ENCODE measurements at regions not wholly inside any gene's neighbourhood (a gene's known extent, or its start where the extent isn't known, plus 50 kb on each side); places are given as distances from the start of the nearest gene placed in this dataset.

DNA sequence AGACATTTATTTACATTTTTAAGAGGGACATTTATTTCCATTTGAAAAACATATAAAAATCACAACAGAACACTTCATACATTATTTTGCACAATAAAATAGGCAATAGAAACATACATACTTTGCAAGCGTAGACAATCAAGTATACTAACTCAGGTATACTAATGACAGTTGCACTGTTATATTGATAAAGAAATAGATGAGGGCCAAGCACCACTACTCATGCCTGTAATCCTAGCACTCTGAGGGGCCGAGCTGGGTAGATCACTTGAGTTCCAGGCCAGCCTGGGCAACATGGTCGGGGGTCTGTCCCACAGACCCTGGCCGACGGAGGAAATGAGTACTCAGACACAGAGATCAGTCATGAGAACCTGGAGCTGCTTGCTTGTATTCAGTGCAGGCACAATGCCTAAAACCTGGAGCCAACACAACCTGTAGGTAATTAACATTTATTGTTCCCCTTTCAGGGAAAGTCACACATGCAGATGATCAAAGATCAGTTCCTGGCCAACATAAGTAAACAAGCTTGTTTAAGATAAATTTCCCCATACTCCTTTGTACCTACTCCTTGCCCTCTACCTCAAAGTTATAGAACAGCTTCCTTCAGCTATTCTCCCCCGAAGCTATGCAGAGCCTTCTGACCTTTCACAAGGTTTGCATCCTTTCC is 1960.2 kb downstream of the SUCLG1 start:
- H3K9me1 ChIP-seq (ENCODE audit: control insufficient read depth, extremely low read depth, insufficient read depth, low read length): no peaks in the 10 kb centered on the region
- dilution Hi-C loops (cut with MboI; ENCODE audit: extremely low pct_ligation_motif_present, low sequenced_read_pairs): no loop called here
- no peaks in the 10 kb centered on the region for H3K27me3 ChIP-seq (ENCODE audit: control insufficient read depth, extremely low read depth, insufficient read depth, low read length)
- TF ChIP-seq, protein P1, sequence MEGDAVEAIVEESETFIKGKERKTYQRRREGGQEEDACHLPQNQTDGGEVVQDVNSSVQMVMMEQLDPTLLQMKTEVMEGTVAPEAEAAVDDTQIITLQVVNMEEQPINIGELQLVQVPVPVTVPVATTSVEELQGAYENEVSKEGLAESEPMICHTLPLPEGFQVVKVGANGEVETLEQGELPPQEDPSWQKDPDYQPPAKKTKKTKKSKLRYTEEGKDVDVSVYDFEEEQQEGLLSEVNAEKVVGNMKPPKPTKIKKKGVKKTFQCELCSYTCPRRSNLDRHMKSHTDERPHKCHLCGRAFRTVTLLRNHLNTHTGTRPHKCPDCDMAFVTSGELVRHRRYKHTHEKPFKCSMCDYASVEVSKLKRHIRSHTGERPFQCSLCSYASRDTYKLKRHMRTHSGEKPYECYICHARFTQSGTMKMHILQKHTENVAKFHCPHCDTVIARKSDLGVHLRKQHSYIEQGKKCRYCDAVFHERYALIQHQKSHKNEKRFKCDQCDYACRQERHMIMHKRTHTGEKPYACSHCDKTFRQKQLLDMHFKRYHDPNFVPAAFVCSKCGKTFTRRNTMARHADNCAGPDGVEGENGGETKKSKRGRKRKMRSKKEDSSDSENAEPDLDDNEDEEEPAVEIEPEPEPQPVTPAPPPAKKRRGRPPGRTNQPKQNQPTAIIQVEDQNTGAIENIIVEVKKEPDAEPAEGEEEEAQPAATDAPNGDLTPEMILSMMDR (optimal IDR thresholded peaks at IDR 0.05 in 1 of 3, IDR thresholded peaks at IDR 0.05 in 1 of 3, conservative IDR thresholded peaks at IDR 0.05 in 1 of 3; ENCODE audit: extremely low read depth in 1 of 3, insufficient read depth in 2 of 3, low read length in 3 of 3): no peak
- no peak for TF ChIP-seq EZH2 (IDR thresholded peaks at IDR 0.05; ENCODE audit: low read length)
- no peak overlapping the region for H2AFZ ChIP-seq (ENCODE audit: control insufficient read depth, low read length)
- H3K4me1 ChIP-seq (ENCODE audit: control insufficient read depth, extremely low read depth, insufficient read depth, low read length): no peaks in the 10 kb centered on the region
- H3K9me3 ChIP-seq (ENCODE audit: control insufficient read depth, low read depth, low read length): no peaks in the 10 kb centered on the region
- no peak overlapping the region for H3K4me2 ChIP-seq (ENCODE audit: control insufficient read depth, extremely low read depth, insufficient read depth, low read depth, low read length)
- H3K27ac ChIP-seq (ENCODE audit: control insufficient read depth, insufficient read depth, low read length): no peak overlapping the region
- no peaks in the 10 kb centered on the region for H3K36me3 ChIP-seq (ENCODE audit: control insufficient read depth in 2 of 2, extremely low read depth in 1 of 2, insufficient read depth in 2 of 2, low read length in 2 of 2)
- H3K4me3 ChIP-seq (ENCODE audit: control insufficient read depth in 2 of 3, extremely low read depth in 1 of 3, insufficient read depth in 2 of 3, low read depth in 1 of 3, low read length in 3 of 3): no peak overlapping the region
- DNase-seq (ENCODE audit: low read depth, low spot score): no peak
- no peak for FAIRE-seq
- no peaks in the 10 kb centered on the region for H4K20me1 ChIP-seq (ENCODE audit: control insufficient read depth, extremely low read depth, insufficient read depth, low read length)
- no peaks in the 10 kb centered on the region for H3K79me2 ChIP-seq (ENCODE audit: control insufficient read depth, insufficient read depth, low read length)
- no peak overlapping the region for H3K9ac ChIP-seq (ENCODE audit: control insufficient read depth, extremely low read depth, insufficient read depth, low read length)

DNA sequence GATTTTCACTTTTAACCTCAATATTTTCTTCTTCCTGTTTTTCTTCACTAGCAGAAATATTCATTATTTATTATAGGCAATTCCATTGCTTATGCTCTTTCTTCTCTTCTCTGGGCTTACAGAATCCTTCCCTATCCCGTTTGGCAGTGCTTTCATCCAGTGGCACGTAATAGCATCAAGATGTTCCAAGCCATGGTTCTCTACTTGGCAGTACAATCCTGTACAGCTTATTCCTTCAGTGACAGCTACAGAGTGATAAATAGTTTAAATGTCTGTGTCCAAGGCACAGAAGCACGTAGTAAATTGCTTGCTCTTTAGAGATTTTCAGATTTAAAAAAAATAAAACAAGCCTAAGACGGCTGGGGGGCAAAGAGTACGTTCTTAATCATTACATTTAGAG is 1964.3 kb downstream of the SUCLG1 start:
- H3K4me1 ChIP-seq (ENCODE audit: control insufficient read depth, extremely low read depth, insufficient read depth, low read length): no peaks in the 10 kb centered on the region
- DNase-seq (ENCODE audit: low read depth, low spot score): no peak
- H3K9me3 ChIP-seq (ENCODE audit: control insufficient read depth, low read depth, low read length): no peaks in the 10 kb centered on the region
- H3K9ac ChIP-seq (ENCODE audit: control insufficient read depth, extremely low read depth, insufficient read depth, low read length): no peak overlapping the region
- no peak overlapping the region for H3K4me2 ChIP-seq (ENCODE audit: control insufficient read depth, extremely low read depth, insufficient read depth, low read depth, low read length)
- no peaks in the 10 kb centered on the region for H3K36me3 ChIP-seq (ENCODE audit: control insufficient read depth in 2 of 2, extremely low read depth in 1 of 2, insufficient read depth in 2 of 2, low read length in 2 of 2)
- TF ChIP-seq EZH2 (IDR thresholded peaks at IDR 0.05; ENCODE audit: low read length): no peak
- TF ChIP-seq, protein P1 (optimal IDR thresholded peaks at IDR 0.05 in 1 of 3, IDR thresholded peaks at IDR 0.05 in 1 of 3, conservative IDR thresholded peaks at IDR 0.05 in 1 of 3; ENCODE audit: extremely low read depth in 1 of 3, insufficient read depth in 2 of 3, low read length in 3 of 3): no peak
- dilution Hi-C loops (cut with MboI; ENCODE audit: extremely low pct_ligation_motif_present, low sequenced_read_pairs): no loop called here
- no peaks in the 10 kb centered on the region for H3K9me1 ChIP-seq (ENCODE audit: control insufficient read depth, extremely low read depth, insufficient read depth, low read length)
- no peaks in the 10 kb centered on the region for H4K20me1 ChIP-seq (ENCODE audit: control insufficient read depth, extremely low read depth, insufficient read depth, low read length)
- no peaks in the 10 kb centered on the region for H3K79me2 ChIP-seq (ENCODE audit: control insufficient read depth, insufficient read depth, low read length)
- no peak overlapping the region for H3K27ac ChIP-seq (ENCODE audit: control insufficient read depth, insufficient read depth, low read length)
- no peak overlapping the region for H3K4me3 ChIP-seq (ENCODE audit: control insufficient read depth in 2 of 3, extremely low read depth in 1 of 3, insufficient read depth in 2 of 3, low read depth in 1 of 3, low read length in 3 of 3)
- no peak for FAIRE-seq
- H3K27me3 ChIP-seq (ENCODE audit: control insufficient read depth, extremely low read depth, insufficient read depth, low read length): no peaks in the 10 kb centered on the region
- no peak overlapping the region for H2AFZ ChIP-seq (ENCODE audit: control insufficient read depth, low read length)
